SHP77 (cell line): ENCODE measurements at regions not wholly inside any gene's neighbourhood (a gene's known extent, or its start where the extent isn't known, plus 50 kb on each side); places are given as distances from the start of the nearest gene placed in this dataset.

Experiments
- DNase-seq, 2 experiments: peaks; one replicate each; lab custom pipeline; 2025; lab: John Stamatoyannopoulos, UW

DNA sequence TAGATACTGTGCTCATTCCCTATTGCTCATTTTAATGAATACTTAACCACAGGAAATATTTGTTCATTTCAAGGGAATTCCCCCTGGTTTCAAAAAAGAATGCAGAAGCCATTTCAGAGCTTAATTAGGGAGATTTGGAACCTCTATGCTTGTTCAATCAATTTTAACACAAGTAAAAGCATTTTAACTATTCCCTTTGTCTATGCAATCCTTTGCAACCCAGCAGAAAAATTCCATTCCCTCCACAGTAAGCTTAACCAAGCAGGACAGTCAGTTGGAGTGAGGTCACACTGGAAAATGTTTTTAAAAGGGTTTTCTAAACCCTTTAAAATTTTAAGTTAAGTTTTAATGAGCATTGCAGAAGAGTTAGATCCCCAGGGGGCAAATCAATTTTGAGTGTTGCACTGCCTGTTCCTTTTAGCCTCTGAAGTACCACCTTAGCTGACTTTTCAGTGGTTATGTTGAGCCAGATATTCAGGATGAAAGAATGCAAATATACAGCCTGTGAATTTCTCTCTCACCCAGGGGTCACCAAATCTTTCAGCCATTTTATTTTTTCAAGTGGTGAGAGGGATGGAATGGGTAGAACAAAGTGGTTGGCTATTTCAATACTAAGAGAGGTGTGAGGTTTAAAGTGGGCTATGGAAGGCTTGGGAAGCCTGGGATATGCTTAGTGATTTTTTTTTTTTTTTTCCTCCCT is 356.2 kb upstream of the NUDT12 start:
- no peak for DNase-seq

DNA sequence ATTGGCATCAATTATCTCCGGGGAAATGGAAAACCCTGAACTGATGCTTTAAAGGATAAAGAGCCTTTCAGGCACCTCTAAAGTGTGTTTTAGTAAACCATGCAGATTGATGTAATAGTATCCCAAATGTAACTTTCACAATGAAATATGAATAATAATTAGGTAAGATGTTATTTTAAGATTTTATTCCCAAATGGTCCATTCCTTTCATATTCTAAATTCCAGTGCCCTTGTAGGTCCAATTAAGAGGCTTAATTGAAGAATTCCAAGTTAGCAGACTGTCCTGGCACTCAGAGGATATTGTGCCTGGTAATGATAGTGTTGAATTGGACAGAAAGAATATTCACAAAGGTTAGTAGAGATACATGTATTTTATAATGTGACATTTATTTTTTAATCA is 352.5 kb upstream of the NUDT12 start:
- no peak for DNase-seq

DNA sequence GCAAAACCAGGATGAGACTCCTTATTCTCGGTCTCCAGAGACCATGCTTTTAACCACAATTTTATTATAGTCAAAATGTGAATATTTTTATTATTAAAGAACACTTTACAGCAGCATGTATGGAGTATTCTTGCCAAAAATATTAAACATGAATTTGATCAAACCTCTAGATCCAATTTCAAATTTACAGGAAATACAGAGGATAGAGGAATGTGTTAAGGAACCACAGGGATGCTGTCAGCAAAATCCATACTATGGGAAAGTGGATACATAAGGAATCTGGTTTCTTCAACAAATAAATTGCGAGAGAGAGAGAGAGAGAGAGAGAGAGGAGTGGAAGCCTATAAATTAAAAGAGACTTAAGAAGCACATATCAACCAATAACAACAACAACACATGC is 348.2 kb upstream of the NUDT12 start:
- DNase-seq, result no peak

DNA sequence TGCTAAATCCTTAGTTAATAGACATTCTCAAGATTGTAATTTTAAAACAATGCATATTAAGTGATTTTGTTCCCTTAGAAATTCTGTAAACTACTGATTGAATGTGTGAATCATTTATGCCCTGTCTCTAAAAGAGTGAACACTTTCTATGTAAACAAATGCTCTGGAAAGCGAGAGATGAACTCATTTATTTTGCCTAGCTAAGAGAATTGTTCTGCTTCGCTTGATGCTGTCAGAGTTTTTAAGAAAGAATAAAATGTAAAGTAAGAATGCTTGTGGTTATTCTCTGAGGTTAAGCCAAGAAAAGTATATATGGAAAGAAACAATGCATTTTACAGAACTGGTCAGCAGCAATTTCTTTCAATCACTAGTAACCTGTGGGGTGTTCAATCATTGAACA is 347.4 kb upstream of the NUDT12 start:
- DNase-seq, result no peak

DNA sequence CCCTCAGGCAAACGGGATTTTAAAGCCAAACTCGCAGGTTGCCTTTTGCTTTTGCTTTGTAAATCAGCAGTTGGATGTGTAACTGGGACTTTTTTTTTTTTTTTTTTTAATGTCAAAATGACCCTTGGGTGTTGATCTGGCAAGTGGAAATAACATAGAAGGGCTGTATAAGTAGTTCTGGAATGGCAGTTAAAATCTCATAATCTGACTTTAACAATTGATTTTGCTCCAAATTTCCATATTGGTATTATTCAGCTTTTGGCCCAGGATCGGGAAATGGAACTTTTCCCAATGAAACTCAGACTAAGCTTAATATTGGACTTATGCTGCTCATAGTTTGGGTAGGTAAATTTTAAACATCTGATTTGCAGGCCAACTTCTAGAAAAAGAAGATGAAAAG is 346.8 kb upstream of the NUDT12 start:
- DNase-seq, result no peak

DNA sequence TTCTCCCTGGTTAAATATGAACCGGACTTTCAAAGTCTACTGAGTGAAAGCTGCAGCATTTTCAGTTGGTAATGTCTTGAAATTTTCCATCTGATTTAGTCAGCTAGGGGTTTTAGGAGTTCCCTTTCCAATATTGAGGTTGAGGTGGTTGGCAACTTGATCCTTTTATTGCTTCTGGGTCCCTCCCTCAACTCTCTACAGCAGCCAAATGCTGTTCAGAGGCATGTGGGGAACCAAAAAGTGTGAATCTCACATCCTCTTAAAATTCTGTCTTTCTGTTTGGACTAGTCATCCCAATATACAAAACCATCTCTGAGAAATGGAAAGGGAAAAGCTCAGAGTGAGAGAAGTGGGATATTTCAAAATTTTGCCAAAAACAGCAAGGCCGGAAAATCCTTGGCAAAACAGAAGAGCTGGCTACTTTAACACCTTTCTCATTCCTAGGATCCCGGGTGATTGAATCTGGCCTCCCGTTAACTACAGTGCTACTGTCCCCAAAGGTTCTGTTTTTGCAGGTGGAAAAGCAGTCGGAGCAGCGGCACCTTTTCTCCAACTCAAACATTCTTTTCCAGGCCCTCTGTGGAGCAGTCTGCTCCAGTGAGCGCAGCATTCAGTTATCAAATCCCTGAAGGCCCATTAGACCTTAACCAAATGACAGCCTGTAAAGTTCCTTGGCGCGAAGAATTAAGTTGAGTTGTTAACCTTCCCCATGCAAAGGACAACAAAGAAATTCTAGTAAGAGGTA is 345.9 kb upstream of the NUDT12 start:
- DNase-seq, result no peak

DNA sequence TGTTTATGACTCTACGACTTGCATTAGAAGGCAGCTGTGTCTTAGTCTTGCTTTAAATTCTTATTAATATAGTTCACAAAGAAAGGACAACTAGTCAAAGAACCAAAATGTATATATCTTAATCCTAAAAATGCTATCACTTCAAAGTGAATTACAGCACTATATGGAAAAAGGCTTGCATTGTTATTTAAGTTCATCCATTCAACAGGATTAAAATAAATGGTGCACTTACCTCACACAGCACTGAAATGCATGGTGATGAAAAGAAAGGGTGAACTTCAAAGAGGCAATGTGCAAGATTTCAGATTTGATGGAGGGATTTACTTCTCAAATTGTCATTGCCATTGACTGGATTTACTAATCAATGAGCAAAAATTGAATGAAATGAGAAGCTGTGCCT is 344.4 kb upstream of the NUDT12 start:
- no peak for DNase-seq

DNA sequence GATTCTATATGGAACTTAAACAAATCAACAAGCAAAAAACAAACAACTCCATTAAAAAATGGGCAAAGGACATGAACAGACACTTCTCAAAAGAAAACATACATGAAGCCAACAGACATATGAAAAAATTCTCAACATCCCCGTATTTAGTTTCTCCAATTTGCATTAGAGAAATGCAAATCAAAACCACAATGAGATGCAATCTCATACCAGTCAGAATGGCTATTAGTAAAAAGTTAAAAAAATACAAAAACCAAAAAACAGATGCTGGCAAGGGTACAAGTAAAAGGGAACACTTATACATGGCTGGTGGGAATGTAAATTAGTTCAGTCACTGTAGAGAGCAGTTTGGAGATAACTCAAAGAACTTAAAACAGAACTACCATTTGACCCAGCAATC is 342.1 kb upstream of the NUDT12 start:
- DNase-seq, result no peak

DNA sequence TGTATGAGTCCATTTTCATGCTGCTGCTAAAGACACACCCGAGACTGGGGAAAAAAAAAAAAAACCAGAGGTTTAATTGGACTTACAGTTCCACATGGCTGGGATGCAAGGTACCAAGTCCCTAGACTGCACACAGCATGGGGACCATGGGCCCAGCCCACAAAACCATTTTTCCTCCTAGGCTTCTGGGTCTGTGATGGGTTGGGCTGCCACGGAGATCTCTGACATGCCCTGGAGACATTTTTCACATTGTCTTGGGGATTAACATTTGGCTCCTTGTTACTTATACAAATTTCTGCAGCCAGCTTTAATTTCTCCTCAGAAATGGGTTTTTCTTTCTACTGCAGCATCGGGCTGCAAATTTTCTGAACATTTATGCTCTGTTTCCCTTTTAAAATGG is 340.3 kb upstream of the NUDT12 start:
- DNase-seq, result no peak

DNA sequence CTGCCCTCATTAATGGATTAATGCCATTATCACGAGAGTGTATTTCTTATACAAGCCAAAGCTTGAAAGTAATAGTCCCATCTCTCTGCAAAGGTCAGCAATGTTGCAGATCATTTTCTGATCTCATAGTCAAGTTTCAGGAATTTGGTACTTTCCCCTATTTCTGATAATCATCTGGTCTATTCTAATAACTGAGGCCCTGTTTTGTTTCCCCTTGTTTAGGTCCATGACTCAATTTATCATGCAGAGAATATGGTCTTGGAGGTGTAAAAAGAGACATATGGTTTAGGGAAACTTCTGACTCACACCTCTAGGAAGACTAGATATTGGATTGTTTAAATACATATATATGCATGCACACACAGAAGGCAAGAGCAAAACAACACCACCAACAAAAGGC is 339.3 kb upstream of the NUDT12 start:
- no peak for DNase-seq

DNA sequence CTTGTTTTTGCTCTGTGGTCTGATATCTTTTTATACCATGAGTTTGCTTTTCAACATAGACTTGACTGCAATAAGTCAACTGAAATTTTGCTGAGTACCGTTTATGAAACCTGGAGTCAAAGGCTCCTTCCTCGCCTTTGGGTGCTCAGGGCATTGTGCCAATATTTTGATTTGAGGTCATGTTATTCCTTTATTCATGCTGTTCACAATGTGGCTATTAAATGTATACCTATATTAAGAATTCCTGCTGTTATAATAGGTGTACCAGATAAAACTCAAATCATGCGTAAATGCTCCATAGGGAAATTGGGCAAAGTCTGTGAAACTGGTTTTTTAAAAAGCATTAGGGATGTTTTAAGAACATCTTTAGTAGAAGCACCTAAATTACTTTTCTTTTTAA is 334.0 kb upstream of the NUDT12 start:
- DNase-seq, result no peak

DNA sequence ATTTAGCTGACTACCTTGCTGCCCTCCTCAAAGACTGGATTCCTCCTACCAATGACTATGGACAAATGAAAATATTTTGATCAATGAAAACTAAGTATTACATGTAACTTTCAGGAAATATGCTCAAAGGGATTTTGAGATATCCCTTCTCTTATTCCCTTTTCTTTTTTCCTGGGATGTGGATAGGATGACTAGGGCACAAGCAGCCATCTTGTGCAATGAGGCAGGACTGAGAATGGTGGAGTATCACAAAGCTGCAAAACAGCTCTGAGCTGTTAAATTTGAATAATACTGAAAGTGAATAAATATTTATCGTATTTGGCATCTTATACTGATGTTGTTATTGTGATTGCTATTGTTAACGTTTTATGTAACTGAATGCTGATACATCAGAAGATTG is 333.1 kb upstream of the NUDT12 start:
- DNase-seq, result no peak

DNA sequence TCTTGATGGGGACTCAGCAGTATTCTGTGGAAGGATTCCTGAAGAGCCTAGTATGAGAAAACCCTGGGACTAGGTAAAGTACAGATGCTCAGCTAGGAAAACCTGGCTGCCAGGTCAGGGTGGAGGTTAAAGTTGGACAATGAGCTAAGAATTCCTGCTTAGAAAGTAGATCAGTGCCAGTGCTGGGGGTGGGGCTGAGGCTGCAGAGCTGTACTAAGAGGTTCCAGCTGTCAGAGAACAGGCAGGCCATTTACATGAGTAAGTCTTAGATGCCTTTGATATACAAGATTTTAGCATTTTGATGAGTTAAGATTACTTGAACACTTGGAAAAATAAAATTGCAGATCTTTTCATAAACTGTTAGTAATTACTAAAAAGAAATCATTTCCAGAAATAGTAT is 332.3 kb upstream of the NUDT12 start:
- DNase-seq, result peak; percentile 54 to 75

DNA sequence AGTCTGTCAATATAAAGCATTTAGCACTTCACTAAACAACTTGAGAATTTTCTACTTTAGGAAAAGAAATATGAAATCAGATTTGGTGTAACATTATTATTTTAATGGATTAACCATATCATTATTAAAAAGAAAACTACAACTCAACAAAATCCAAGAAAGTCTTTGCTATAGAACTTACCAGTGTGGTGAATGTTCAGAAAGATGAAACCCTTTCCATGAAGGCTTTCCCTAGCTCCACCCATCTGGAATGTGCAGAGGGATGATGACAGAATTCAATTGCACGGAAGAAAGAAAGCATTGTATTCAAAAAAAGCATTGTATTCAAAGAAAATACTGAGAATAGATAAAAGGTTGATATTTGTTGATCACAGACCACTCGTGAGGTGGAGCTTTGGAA is 328.6 kb upstream of the NUDT12 start:
- DNase-seq, result no peak

DNA sequence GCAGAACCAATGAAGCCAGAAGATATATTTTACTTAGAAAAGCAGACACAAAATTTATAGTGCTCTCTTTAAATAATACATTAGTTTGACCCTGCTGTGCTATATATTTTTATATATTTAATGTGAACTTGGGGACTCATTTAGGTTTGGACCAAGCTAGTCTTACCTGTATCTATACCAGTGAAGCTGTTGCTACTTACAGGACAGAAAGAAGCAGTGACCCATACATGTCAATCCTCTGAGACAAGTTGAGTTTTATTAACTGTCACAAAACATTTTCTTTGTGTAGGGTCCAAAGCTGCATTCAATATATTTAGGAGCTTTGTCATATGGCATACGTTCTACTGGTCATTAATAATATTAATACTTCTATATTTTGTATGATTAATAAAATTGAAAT is 327.7 kb upstream of the NUDT12 start:
- DNase-seq, result no peak

DNA sequence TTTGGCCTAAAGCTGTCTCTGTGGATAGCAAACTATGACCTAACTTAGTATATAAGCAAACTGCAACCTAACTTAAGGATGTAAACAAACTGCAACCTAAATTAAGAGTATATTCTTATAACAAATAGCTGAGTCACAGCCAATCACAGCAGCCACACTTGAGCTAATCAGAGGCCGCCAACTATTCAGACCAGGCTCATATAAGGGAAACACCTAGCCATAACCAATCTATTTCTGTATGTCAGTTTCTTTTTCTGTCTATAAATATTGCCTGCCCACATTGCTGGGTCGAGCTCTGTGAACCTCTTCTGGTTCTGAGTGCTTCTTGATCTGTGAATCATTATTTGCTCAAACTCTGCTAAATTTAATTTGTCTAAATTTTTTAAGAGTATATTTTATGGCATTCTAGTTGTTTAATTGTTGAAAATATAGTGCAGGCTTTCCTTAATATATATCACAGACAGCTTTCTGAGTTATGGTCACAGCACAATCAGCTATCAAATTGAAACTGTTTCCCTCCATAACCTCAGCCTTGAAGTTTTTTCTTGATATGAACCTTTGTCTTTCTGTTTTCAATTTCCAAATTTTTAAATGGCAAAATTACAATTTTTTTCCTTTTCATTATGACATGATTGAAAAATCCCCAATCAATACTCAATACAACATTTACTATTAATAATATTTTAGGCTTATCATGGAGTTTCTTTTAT is 327.1 kb upstream of the NUDT12 start:
- no peak for DNase-seq

DNA sequence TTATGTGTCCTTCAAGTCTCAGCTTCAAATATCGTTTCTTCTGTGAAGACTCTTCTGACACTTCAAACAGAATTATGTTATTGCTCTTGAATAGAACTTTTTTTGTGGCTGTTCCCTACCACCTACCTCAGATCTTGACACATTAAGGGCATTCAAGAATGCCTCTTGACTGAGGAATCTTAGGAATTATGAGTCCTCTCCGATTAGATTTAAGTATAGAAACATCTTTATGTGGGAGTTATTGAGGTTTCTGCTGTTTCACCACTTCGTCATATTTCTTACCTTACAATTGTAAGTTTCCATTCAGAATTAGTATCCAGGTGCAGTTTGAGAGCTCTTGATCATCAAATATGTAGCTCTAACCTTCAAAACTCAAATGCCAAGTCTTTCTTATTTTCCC is 324.2 kb upstream of the NUDT12 start:
- no peak for DNase-seq

DNA sequence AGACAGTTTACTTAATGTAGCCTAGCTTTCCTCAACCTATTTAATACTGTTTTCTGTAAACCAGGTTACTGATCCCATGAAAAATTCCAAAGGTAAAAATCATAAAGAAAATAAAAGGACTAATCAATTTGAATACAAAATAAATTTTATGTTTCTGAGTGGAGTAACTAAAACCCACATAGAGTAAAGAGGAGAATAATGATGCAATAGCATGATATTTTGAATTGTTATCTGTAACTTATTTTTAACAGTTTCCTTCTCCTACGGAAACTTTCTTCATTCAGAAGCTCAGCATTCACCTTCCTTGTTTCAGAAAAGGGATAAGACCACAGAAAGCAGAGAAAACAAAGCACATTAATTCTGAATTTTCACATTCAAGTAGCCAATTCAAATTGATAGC is 320.6 kb upstream of the NUDT12 start:
- DNase-seq, result no peak

DNA sequence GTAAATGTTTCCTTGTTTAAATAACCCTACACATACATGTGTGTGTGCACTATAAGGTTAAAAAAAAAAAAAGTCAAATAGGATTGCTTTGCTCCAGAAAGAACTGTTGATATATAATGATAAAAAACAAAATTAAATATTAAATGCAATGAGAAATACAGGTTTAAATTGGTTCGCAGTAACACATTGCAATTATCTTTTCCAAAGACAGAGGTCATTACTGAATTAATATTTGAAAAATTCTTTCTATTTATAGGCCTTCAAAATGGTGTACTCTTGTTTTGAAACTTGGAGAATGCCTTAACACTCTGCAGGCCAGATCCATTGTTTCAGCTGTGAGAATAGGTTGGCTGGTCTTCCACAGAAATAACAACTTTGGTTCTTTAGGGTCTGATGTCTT is 319.0 kb upstream of the NUDT12 start:
- DNase-seq, result no peak

DNA sequence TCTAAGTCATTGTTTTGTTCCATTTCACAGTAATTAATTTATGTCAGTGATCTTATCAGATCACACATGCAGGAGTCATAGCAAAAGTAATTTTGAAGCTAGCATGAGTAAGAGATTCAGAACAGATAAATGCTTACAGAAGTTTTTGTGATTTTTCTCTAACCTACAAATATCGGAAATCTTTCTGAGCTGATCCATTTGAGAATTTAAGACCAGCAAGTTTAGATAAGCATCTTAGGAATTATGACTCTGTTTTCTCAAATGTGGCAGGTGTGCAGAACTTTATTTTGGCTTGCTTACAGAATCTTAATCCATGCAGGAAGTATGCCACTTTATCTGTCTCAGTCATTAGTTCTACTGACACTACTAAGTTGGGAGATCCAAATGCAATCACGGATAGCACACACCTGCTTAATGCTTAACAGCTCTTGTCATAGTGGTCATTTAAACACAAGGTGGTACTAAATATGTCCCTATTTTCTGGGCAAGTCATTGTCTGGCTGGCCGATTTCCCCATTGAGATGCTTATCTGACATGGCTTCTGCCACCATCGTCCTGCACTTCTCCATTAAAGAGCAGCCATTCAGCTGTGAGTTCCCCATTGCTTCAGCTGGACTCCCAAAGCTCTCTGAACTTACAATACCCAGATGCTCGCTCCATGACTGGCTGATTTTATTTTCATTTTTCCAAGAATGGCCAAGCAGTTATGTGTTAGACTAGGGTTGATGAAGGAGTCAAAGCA is 305.4 kb upstream of the NUDT12 start:
- peak; percentile 50 to 55 for DNase-seq

DNA sequence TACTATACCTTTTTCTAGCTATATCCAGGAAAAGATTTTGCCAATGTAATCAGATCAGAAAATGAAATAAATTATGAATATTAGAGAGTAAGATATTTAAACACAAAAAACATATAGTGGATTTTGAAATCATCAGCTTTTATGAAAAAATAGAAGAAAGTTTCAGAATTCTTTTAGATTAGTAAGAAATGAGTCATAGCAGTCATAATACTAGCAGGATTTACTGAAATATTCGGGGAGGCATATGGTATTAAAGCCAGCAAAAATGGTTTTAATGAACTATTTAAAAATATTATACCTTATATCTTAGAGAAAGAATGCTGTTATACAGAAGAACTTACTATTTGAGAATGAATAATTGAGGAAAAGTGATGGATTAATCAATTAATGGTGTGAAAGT is 303.6 kb upstream of the NUDT12 start:
- DNase-seq, result no peak

DNA sequence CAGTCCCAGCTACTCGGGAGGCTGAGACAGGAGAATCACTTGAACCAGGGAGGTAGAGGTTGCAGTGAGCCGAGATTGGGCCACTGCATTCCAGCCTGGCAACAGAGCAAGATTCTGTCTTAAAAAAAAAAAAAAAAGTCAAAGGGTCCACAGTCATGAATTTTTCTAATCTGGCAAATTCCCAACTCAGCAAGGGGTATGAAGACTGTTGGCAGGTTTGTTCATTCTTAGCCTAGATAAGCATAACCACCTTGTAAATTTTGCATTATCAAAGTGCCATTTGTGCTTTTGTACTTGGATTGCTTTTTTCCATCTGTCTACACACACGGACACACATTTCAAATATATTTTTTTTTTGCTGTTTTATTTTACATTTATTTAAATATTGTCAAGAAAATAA is 299.8 kb upstream of the NUDT12 start:
- DNase-seq, result no peak

DNA sequence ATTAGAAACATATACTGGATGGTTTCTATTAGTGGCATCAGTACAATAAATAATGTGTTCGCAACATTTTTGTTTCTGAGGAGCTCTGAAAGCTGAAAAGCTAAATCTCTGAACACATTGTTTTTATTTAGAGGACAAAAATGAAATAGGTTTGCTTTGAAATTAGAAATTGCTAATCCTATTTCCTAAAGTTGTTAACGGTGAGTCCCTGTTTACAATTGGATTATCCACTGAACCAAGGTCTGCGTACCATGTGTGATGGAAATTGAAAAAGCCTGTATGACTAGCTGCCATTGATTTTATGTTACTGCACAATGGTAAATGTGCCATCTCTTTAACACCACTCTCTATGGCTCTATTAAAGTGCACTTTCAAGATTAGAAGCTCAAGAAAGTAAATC is 297.7 kb upstream of the NUDT12 start:
- DNase-seq, result no peak
